ENCODE measurements at regions not wholly inside any gene's neighbourhood (a gene's known extent, or its start where the extent isn't known, plus 50 kb on each side); places are given as distances from the start of the nearest gene placed in this dataset.
"Not testable (repeated sequence)": the region's sequence is repeated elsewhere in the genome, so short reads cannot be mapped to it uniquely, and the experiment has no call there.

DNA sequence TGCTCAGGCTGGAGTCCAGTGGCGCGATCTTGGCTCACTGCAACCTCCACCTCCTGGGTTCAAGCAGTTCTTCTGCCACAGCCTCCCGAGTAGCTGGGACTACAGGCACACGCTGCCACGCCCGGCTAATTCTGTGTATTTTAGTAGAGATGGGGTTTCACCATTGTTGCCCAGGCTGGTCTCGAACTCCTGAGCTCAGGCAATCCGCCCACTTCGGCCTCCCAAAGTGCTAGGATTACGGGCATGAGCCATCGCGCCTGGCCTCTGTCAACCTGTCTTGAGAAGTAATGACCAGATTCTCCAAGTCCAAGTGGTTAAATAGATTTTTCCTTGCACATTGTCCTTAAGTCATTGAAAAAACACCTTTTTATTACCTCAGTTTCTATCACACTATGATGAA is 283.7 kb downstream of the KCNJ2 start:
- DNase-seq: not testable (repeated sequence)

DNA sequence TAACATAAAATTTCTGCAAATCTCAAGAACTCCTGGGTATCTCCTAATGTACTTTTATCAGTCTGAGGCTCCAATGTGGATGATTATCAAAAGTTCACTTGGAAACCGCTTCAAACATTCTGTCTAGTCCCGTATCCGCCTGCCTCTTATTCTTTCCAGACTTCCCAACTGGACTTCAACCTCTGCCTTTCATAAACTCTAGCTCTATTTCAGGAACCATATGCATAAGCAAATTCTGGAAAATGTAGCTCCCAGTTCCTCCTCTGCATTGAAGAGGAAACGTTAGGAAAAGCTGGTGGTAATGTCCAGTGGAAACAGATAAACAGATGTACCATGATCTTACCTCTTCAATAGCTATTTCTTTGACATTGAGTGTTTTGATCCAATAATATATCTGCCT is 285.0 kb downstream of the KCNJ2 start:
- no peak for DNase-seq

DNA sequence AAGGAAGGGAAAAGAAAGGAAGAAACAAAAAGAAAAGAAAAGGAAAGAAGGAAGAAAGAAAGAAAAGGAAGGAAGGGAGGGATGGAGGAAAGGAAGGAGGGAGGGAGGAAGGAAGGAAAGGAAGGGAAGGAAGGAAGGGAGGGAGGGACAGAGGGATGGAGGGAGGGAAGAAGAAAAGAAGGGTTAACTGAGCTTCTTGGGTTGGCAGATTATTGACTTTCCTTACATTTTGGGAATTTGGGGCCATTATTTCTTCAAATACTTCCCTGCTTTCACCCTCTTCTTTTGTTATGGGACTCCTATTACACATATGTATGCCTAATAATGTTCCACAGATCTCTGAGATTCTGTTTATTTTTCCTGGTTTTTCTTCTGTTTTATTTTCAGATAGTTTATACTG is 285.6 kb downstream of the KCNJ2 start:
- no peak for DNase-seq

DNA sequence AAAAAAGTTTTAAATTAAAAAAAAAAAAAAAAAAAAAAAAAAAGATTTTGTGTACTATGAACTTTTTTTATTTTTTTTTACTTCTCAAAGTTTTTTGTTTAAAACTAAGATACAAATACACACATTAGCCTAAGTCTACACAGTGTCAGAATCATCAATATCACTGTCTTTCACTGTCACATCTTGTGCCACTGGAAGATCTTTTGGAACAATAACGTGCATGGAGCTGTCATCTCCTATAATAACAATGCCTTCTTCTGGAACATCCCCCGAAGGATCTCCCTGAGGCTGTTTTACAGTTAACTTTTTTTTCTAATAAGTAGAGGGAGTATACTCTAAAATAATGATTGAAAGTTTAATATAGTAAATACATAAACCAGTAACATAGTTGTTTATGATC is 295.7 kb downstream of the KCNJ2 start:
- DNase-seq: no peak

DNA sequence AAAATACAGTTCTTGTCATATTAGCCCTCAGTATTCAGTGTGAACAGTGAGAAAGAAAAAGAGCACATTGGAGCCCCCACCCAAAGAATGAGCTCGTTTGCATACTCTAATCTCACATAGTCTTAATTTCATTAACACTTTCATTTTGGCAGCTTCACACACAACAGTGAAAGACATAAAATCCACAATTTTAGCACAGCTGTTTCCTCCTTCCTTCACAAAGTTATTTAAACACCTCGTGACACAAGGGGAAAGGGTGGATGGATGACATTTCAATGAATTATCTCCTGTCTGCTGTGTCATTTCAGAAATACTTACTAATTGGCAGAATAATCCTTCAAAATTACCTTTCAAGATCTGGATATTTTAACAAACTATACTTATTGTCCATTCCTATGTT is 299.3 kb downstream of the KCNJ2 start:
- no peak for DNase-seq

DNA sequence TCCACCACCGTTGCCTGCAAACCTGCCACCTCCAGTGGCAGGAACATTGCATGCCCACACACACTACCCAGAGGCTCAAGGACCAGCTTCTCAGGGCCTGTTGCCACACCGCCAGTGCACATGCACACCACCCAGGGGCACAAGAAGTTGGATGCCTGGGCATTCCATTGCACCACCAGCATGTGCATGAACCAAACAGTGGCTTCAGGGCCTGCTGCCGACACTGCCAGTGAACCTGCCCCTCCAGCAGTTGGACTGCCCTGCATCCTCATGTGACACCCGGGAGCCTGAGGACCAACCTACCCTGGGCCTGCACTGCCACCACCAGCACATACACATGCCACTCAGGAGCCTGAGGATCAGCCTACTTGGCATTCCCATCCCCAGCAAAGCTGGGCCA is 303.7 kb downstream of the KCNJ2 start:
- no peak for DNase-seq

DNA sequence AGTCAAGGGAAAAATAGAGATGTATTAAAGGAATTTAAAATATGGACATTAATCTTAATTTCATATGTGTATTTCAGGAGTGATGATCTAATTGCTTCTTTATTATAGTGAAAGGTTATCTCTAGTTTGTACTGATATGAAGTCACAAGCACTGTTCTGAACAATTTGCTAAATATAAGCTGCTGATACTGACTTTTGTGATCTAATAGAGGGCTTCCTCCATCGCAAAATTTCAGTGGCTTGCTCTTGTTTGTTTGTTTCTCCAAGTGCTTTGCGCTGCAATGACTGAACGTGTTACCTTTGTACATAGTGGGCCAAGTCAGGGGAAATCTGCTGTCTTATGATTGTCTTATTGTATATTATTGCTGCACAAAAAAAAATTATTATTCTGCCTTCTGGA is 307.0 kb downstream of the KCNJ2 start:
- no peak for DNase-seq

DNA sequence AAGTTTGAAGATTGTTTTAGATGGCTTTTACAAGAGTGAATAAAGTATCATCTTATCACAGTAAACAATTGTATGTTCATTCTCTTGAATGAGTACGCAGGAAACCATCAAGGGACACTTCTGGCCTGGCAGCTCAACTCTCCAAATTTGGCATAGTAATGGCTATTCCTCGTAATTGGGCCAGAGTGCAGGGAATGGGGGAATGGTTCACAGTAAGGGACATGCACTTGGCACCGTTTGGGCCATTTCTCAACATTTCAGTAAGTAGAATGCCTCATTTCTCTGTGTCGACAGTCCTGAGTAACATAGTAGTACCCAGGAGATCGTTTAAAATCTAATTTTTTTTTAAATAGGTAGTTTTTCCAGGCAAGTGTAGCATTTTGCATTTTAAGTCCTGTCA is 309.6 kb downstream of the KCNJ2 start:
- no peak for DNase-seq

DNA sequence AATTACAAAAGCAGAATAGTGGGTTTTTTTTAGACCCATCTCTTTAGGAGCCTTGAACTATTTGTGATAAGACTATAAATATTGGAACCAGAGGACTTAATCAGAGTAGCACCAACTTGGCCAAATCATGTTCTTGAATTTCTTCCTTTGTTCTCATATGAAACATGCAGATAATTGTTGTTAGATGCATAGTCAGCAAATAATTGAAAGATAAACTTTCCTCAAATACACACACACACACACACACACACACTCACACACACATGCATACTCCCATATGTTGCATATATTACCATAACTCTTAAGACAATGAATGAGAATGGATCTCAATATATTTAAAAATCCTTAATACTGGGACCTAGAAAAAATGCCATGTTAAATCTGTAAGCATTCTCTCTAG is 310.4 kb downstream of the KCNJ2 start:
- no peak for DNase-seq

DNA sequence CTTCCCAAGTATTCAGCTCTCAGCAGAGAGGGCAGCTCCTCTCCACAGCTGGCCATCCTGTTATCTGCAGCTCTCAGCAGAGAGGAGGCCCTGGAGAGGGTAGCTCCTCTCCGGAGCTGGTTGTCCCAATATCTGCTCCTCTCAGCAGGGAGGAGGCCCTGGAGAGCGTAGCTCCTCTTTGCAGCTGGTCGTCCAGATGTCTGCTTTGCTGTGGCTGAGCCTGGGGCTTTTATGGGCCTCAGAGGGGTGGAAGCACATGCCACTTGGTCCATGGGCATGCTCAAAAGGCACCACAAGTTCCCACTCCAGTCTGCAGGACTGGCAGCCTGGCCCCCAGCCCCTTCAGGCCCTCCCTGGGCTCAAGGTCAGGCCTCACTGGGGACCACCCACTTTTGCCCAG is 314.3 kb downstream of the KCNJ2 start:
- DNase-seq: no peak

DNA sequence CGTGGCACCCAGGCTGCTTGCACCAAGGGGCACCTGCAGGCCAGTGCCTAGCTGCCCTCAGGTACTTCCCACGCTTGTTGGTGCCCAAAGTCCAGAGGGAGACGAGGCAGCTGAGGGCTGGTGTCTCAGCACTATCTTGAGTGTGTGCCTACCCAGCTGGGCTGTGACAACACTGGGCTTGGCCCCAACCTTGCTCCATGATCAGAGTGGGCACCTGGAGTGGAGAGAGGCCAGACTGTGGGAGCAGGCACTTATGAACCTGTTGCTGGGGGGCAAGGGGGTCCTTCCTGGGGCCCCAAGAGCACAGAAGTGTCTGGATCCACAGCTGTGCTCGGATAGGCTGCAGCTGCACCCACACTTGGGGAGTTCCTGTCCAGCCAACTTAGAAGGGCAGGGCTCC is 314.7 kb downstream of the KCNJ2 start:
- DNase-seq: no peak

DNA sequence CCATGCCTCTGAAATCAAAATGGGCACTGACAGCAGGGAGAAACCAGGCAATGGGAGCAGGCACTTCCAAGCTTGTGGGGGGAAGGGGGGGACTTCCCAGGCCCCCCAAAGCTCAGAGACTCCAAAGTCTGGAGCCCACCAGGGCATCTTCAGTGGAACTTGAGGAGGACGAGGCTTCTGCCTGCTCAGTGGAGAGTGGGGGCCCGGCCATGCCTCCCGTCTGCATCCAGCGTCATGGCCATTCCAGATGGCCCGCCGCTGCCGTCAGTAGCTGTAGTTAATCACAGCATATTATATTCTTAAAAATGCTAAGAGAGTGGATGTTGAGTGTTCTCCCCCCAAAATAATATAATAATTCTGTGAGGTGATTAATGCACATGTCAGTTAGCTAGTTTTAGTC is 315.2 kb downstream of the KCNJ2 start:
- no peak for DNase-seq

DNA sequence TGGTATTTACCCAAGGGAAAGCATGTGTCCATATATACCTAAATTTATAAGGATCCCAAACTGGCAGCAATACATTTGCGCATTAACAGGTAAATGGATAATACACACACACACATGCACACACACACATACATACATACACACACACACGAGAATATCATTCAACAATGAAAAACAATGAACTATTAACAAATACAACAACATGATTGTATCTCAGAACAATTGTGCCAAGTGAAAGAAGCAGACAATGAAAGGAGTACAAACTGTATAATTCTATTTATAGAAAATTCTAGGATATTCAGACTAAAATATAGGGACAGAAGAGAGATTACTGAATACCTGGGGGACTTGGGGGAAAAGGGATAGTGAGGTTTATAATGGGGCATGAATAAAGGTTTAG is 323.0 kb downstream of the KCNJ2 start:
- no peak for DNase-seq

DNA sequence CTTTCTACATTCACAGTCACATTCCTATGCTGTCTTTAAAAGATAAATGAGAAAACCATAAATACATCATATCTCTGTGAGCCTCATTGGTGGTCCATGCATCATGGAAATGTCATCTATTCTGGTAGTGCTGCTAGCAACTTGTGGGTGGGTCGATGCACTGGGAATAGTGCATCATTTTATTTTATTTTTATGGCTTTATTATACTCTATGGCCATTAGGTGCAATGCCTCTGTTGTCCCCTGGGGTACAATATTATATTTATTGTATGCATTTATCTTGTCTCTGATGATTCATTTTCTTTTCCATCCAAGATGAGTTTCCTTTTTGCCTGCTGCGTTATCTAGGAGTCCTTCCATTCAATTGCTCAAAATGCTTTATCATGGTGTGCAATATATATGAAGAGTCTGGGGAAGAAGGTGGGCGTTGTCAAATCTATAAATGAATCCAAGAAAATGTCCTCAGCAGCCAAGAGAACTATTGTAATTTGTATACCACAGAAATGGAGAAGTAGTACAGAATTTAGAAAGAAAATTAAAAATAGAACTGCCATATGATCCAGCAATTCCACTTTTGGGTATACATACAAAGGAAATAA is 324.0 kb downstream of the KCNJ2 start:
- no peak for DNase-seq

DNA sequence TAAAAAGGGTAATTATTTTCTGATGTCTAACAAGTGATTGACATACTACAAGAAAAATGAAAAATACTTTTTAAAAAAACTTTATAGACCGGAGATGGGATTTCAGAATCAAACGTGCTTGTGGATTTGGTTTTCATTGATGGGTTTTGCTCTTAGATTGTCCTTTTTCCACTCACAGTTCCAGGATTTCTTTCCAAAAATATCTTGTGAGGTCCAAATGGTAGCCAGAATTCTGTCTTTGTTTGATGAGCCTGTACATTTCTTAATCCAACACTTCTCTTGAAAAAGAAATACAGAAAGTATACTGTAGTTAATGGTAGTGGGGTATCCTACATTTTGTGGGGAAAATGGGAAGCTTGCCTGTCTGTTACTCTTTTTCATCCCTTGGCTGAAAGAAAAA is 329.3 kb downstream of the KCNJ2 start:
- no peak for DNase-seq

DNA sequence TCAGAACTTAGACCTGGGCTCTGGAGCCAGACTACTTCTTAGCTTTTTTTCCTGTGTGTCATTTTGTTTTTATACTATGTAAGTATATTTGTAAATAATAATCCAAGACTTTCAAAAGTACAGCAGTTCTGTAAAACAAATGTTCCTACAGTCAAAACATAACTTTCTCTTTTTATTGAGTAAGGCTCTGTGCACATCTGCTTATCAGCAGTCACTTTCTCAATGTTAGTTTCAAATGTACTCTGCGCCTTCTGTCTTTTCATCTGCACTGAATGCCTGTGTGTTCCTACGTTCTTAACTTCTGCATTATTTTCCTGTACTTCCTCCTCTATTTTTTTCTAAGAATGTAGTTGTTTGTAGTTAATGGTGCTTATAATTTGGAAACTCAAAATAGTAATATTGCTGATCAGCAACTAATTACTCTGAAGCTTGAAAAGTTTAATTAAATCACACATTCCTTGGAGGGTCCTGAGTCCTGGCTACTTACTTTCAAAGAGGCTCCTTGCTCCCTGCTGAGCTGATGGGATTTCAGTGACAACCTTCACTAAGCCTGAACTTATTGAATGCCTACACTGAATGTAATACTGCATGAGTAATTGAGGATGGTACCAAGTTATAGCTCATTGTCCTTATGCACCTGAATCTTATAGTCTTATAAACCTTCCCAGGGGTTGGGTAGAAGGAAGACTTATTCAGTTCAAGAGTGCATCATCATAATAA is 329.9 kb downstream of the KCNJ2 start:
- peak; percentile 45 for DNase-seq

DNA sequence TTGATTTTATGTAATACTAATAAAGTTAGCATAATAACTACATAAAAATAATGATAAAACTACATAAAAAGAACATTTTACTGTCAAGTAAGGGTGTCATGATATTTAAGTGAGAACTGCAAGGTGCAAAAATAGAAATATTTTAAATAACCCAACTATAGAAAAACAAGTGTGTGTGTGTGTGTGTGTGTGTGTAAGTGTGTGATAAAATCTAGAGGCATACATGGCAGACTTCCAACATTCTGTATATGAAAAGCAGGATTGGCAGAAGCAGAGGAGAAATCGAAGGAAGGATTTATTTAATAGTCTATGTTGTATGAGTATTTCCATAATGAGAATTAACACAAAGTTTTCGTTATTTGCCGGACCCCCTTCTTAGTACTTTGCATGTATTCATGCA is 334.1 kb downstream of the KCNJ2 start:
- no peak for DNase-seq

DNA sequence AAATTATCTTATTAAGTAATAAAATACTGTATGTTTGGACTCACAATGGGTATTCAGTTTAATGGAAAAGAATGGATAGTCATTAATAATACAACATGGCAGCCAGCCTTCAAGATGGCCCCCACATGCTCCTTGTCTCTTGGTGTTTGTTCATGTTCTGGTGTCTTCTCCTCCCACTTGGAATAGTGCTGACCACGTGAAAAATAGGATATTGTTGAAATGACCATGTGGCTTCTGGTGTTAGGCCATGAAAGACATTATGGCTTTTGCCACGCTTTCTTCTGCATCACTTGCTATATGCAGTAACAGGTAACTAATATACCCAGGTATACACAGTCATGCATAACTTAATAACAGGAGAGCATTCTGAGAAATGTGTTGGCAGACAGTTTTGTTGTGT is 341.0 kb downstream of the KCNJ2 start:
- no peak for DNase-seq

DNA sequence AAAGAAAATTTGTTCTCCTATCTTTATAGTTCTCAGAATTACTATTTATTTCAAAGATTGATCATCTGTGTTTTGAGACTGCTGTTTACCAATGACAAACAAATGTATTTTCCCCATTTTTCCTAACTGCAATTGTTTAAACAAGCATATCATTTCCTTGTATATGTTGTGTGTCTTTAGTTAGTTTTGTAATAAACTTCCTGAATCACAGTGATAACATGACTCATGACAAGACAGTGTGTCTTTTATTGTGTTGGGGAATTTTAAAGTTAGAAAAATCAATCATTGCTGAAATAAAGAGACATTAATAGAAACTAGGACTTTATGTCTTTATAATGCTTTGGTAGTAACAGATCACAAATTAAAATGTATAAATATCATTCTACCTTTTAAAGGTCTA is 348.5 kb downstream of the KCNJ2 start:
- DNase-seq: no peak

DNA sequence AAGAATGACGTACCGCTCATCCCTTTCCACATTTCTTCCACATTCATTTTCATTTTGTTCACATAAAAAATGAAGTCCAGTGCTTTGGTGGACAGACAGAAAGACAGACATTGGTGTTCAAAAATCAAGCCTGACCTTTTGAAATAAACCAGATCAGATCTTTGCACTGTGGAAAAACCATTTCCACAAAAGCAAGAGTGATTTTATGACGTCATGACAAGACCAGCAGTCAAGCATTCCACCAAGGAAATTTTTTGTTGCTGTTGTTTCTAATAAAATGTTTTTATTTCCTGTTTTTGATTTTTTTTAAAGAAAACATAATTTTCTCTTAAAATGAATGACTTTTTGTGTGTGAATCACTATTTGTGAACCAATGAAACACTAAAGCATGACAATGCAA is 350.0 kb downstream of the KCNJ2 start:
- no peak for DNase-seq

DNA sequence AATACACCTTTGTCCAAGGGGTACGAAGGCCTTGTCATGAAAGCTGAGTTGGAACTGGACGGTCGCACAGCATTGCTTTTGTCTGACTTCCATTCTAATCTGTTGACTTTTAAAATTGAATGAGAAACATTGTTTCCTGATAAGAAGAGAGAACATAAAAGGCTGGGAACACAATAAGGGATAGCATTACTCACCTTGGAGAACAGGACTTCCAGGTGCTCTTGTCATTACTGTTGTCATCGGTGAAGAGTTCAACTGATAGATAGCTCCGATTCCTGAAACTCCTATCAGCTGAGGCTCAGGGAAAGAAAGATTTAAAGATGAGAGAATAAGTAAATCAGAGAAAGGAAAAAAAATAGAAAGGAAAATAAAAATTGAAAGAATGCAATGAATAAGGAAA is 351.1 kb downstream of the KCNJ2 start:
- no peak for DNase-seq

DNA sequence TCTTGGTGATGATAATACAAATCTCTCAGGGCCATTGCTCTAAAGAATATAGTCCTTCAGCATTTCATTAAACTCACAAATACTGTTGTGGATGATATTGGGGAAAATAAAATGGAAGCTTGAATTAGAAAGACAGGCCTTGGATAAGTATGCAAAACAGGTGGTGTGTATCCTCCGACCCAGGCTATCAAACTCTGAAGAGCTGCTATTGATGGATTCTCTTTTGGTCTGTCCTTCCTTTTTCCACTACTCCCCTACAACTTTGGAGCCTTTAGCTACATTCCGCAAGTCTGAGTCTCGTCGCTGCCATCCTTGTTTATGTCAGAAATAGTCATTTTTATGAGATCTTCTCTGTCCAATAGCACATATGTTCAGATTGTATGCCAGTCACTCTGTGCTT is 351.6 kb downstream of the KCNJ2 start:
- DNase-seq: no peak

DNA sequence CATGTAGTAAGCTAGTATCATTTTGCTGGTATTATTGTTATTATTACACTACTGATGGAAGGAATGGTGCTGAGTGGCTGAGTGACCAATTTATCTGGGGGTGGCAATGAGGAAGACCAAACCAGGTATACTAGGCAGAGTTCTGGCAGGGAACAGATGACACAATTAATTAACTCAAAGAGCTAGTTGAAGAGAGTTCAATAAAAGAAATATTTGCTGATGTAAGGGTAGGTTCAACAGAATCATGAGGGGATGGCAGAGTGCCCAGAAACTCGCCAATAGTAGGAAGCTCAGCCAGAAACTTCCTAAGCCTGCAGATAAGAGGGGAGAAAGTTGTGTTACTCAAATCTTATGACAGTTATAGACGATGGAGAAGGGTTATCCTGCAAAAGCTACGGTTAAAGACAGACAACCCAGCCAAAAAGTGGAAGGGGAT is 352.5 kb downstream of the KCNJ2 start:
- peak; percentile 47 for DNase-seq

DNA sequence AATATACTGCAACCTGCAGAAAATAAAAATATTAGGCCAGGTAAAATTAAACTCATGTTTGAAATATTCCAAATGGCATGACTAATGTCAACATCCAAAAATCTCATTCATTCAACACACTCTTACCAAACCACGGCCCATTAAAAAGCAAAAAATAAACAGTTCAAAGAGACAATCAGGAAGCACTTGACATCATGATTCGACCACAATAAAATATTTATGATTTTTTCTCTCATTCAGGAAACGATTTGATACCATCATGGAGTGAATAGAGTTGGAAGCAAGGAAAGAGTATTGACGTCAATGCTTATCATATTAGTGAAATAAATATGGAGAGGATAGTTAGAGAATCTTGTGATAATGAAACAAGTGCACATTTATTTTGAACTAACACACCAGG is 354.1 kb downstream of the KCNJ2 start:
- no peak for DNase-seq

DNA sequence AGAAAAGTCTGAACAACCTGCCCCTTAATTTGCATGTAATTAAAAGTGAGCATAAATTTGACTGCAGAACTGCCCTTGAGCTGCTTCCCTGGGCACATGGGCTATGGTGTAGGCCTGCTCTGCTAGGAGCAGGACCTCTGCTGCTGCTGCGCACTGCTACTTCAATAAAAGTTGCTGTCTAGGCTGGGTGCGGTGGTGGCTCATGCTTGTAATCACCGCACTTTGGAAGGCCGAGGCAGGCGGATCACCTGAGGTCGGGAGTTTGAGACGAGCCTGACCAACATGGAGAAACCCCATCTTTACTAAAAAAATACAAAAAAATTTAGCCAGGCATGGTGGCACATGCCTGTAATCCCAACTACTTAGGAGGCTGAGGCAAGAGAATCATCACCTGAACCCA is 355.7 kb downstream of the KCNJ2 start:
- DNase-seq: not testable (repeated sequence)

All from hematopoietic multipotent progenitor cell treated with erythropoietin and hydrocortisone succinate and interleukin-3 and kit ligand, for 4 days (in vitro differentiated cells).